ENCODE measurements at regions not wholly inside any gene's neighbourhood (a gene's known extent, or its start where the extent isn't known, plus 50 kb on each side); places are given as distances from the start of the nearest gene placed in this dataset.
"Not testable (repeated sequence)": the region's sequence is repeated elsewhere in the genome, so short reads cannot be mapped to it uniquely, and the experiment has no call there.

- DNase-seq (ENCODE audit: low read depth in 4 of 4, low spot score in 1 of 4), result no peak
Observed at GRCh38 chr18:70920840-70921374, 632.1 kb downstream of the SOCS6 start.

GRCh38 chr18:70907673-70908072, 618.8 kb downstream of the SOCS6 start:
- no peak for DNase-seq (ENCODE audit: low read depth in 4 of 4, low spot score in 1 of 4)

- DNase-seq (ENCODE audit: low read depth in 4 of 4, low spot score in 1 of 4), result no peak
Observed at GRCh38 chr18:70892381-70892780, 603.5 kb downstream of the SOCS6 start.

- no peak for DNase-seq (ENCODE audit: low read depth in 4 of 4, low spot score in 1 of 4)
Observed at GRCh38 chr18:70870292-70870691, 581.4 kb downstream of the SOCS6 start.

GRCh38 chr18:70848329-70848728, 559.5 kb downstream of the SOCS6 start:
- no peak for DNase-seq (ENCODE audit: low read depth in 4 of 4, low spot score in 1 of 4)

- no peak for DNase-seq (ENCODE audit: low read depth in 4 of 4, low spot score in 1 of 4)
Observed at GRCh38 chr18:70840649-70841048, 551.8 kb downstream of the SOCS6 start.

- no peak for DNase-seq (ENCODE audit: low read depth in 4 of 4, low spot score in 1 of 4)
Observed at GRCh38 chr18:70827632-70828031, 538.8 kb downstream of the SOCS6 start.

GRCh38 chr18:70826571-70826970, 537.7 kb downstream of the SOCS6 start:
- no peak for DNase-seq (ENCODE audit: low read depth in 4 of 4, low spot score in 1 of 4)

- no peak for DNase-seq (ENCODE audit: low read depth in 4 of 4, low spot score in 1 of 4)
Observed at GRCh38 chr18:70822691-70823090, 533.8 kb downstream of the SOCS6 start.

GRCh38 chr18:70822117-70822516, 533.3 kb downstream of the SOCS6 start:
- no peak for DNase-seq (ENCODE audit: low read depth in 4 of 4, low spot score in 1 of 4)

- no peak for DNase-seq (ENCODE audit: low read depth in 4 of 4, low spot score in 1 of 4)
Observed at GRCh38 chr18:70808481-70809056, 519.7 kb downstream of the SOCS6 start.

- peak; percentile 10 to 50 (median 24) for DNase-seq (ENCODE audit: low read depth in 4 of 4, low spot score in 1 of 4)
Observed at GRCh38 chr18:70781860-70782453, 493.1 kb downstream of the SOCS6 start.

GRCh38 chr18:70766254-70766653, 477.4 kb downstream of the SOCS6 start:
- DNase-seq (ENCODE audit: low read depth in 4 of 4, low spot score in 1 of 4), result not testable (repeated sequence)

- DNase-seq (ENCODE audit: low read depth in 4 of 4, low spot score in 1 of 4), result no peak
Observed at GRCh38 chr18:70762812-70763211, 474.0 kb downstream of the SOCS6 start.

GRCh38 chr18:70758780-70759179, 469.9 kb downstream of the SOCS6 start:
- no peak for DNase-seq (ENCODE audit: low read depth in 4 of 4, low spot score in 1 of 4)

- no peak for DNase-seq (ENCODE audit: low read depth in 4 of 4, low spot score in 1 of 4)
Observed at GRCh38 chr18:70754486-70754885, 465.6 kb downstream of the SOCS6 start.

GRCh38 chr18:70732916-70733315, 444.1 kb downstream of the SOCS6 start:
- DNase-seq (ENCODE audit: low read depth in 4 of 4, low spot score in 1 of 4), result no peak

GRCh38 chr18:70732188-70732587, 443.3 kb downstream of the SOCS6 start:
- no peak for DNase-seq (ENCODE audit: low read depth in 4 of 4, low spot score in 1 of 4)

- DNase-seq (ENCODE audit: low read depth in 4 of 4, low spot score in 1 of 4), result no peak
Observed at GRCh38 chr18:70720607-70721006, 431.8 kb downstream of the SOCS6 start.

- no peak for DNase-seq (ENCODE audit: low read depth in 4 of 4, low spot score in 1 of 4)
Observed at GRCh38 chr18:70709720-70710119, 420.9 kb downstream of the SOCS6 start.

GRCh38 chr18:70709144-70709543, 420.3 kb downstream of the SOCS6 start:
- no peak for DNase-seq (ENCODE audit: low read depth in 4 of 4, low spot score in 1 of 4)

GRCh38 chr18:70705831-70706416, 417.1 kb downstream of the SOCS6 start:
- no peak for DNase-seq (ENCODE audit: low read depth in 4 of 4, low spot score in 1 of 4)

GRCh38 chr18:70700496-70700895, 411.7 kb downstream of the SOCS6 start:
- DNase-seq (ENCODE audit: low read depth in 4 of 4, low spot score in 1 of 4), result no peak
